ENCODE measurements at regions not wholly inside any gene's neighbourhood (a gene's known extent, or its start where the extent isn't known, plus 50 kb on each side); places are given as distances from the start of the nearest gene placed in this dataset.

GRCh38 chr7:131836733-131837132, 280.3 kb upstream of the PODXL start:
- no TSS peak for BruUV-seq (replicated peaks)
- no peak overlapping the region for H3K27ac ChIP-seq (ENCODE audit: insufficient read depth, low read depth, low read length)
- POLR2A ChIA-PET, result no interaction called here
- H4K20me1 ChIP-seq (replicated peaks; ENCODE audit: control insufficient read depth, extremely low read depth, insufficient read depth, low read length), result no peaks in the 10 kb centered on the region
- H3K4me1 ChIP-seq (ENCODE audit: control insufficient read depth, extremely low read depth, insufficient read depth, low read length), result no peaks in the 10 kb centered on the region
- dilution Hi-C loops (cut with MboI; ENCODE audit: extremely low pct_ligation_motif_present, low sequenced_read_pairs) (no loop called here), intact Hi-C loops (cut with micrococcal nuclease) (no loop called here)
- H3K36me3 ChIP-seq (ENCODE audit: control insufficient read depth in 2 of 2, extremely low read depth in 1 of 2, insufficient read depth in 2 of 2, low read length in 2 of 2), result no peaks in the 10 kb centered on the region
- H2AFZ ChIP-seq (ENCODE audit: low read depth, low read length), result no peak overlapping the region
- H3K9me3 ChIP-seq (replicated peaks; ENCODE audit: control insufficient read depth, insufficient read depth, low read length), result no peaks in the 10 kb centered on the region
- no peak overlapping the region for H3K9ac ChIP-seq (replicated peaks; ENCODE audit: extremely low read depth, insufficient read depth, low read length)
- FAIRE-seq (no peak), DNase-seq (ENCODE audit: low read depth, low spot score) (no peak)
- H3K79me2 ChIP-seq (ENCODE audit: control insufficient read depth, insufficient read depth, low read length), result no peaks in the 10 kb centered on the region
- no peaks in the 10 kb centered on the region for H3K9me1 ChIP-seq (replicated peaks; ENCODE audit: control insufficient read depth, extremely low read depth, insufficient read depth, low read length)
- no peak overlapping the region for H3K4me2 ChIP-seq (ENCODE audit: insufficient read depth, low read length)
- peaks cover 10 to 12% of the 10 kb centered on the region in 2 experiments for H3K27me3 ChIP-seq (ENCODE audit: control insufficient read depth in 2 of 2, insufficient read depth in 2 of 2, low read length in 2 of 2)
- CTCF ChIA-PET, result interaction anchor here (1.2 to 1.3 kb wide), 2 partner anchors 9 to 22 kb away, joined by 3 to 8 read pairs; no protein-coding TSS in a partner anchor
- H3K4me3 ChIP-seq (replicated peaks in 1 of 3; ENCODE audit: insufficient read depth in 1 of 3, low read depth in 1 of 3, low read length in 3 of 3), result no peak overlapping the region
- no peak for TF ChIP-seq POLR2AphosphoS5 (IDR thresholded peaks at IDR 0.05; ENCODE audit: insufficient read depth, low read depth, low read length)
- no peak for TF ChIP-seq MAX (IDR thresholded peaks at IDR 0.05; ENCODE audit: insufficient read depth, insufficient read length)
- no peak for TF ChIP-seq EZH2 (IDR thresholded peaks at IDR 0.05; ENCODE audit: borderline replicate concordance, low read depth, low read length, severe bottlenecking)
- no peak for TF ChIP-seq MYC (IDR thresholded peaks at IDR 0.05; ENCODE audit: low read depth, low read length)
- TF ChIP-seq FOS (IDR thresholded peaks at IDR 0.05; ENCODE audit: borderline replicate concordance, insufficient read depth, low read length), result no peak
- TF ChIP-seq POLR2A (IDR thresholded peaks at IDR 0.05; ENCODE audit: low read depth, low read length), result no peak

GRCh38 chr7:131835141-131835540, 278.7 kb upstream of the PODXL start:
- H2AFZ ChIP-seq (ENCODE audit: low read depth, low read length), result no peak overlapping the region
- H3K4me1 ChIP-seq (ENCODE audit: control insufficient read depth, extremely low read depth, insufficient read depth, low read length), result no peaks in the 10 kb centered on the region
- CTCF ChIA-PET, result interaction anchor here (0.6 to 1.2 kb wide), 2 partner anchors 24 to 1024 kb away, joined by 3 read pairs; no protein-coding TSS in a partner anchor
- BruUV-seq (replicated peaks), result no TSS peak
- TF ChIP-seq GATA2 (IDR thresholded peaks at IDR 0.05; ENCODE audit: insufficient read depth, insufficient read length, low read depth, low read length) (no peak), MYC (IDR thresholded peaks at IDR 0.05; ENCODE audit: low read depth, low read length) (no peak), EZH2 (IDR thresholded peaks at IDR 0.05; ENCODE audit: borderline replicate concordance, low read depth, low read length, severe bottlenecking) (no peak), POLR2AphosphoS5 (IDR thresholded peaks at IDR 0.05; ENCODE audit: insufficient read depth, low read depth, low read length) (no peak), CTCF (IDR thresholded peaks at IDR 0.05; ENCODE audit: extremely low read depth in 1 of 2, insufficient read depth in 1 of 2, low read depth in 1 of 2, low read length in 2 of 2) (no peak), POLR2A (IDR thresholded peaks at IDR 0.05; ENCODE audit: low read depth, low read length) (no peak), FOS (IDR thresholded peaks at IDR 0.05; ENCODE audit: borderline replicate concordance, insufficient read depth, low read length) (no peak), JUN (IDR thresholded peaks at IDR 0.05; ENCODE audit: borderline replicate concordance, insufficient read depth, insufficient read length, low read depth) (no peak), MAX (IDR thresholded peaks at IDR 0.05; ENCODE audit: insufficient read depth, insufficient read length) (no peak)
- peaks cover 10 to 16% of the 10 kb centered on the region in 2 experiments for H3K27me3 ChIP-seq (ENCODE audit: control insufficient read depth in 2 of 2, insufficient read depth in 2 of 2, low read length in 2 of 2)
- no peaks in the 10 kb centered on the region for H3K36me3 ChIP-seq (ENCODE audit: control insufficient read depth in 2 of 2, extremely low read depth in 1 of 2, insufficient read depth in 2 of 2, low read length in 2 of 2)
- DNase-seq (ENCODE audit: low read depth, low spot score) (no peak), FAIRE-seq (no peak)
- intact Hi-C loops (cut with micrococcal nuclease) (no loop called here), dilution Hi-C loops (cut with MboI; ENCODE audit: extremely low pct_ligation_motif_present, low sequenced_read_pairs) (no loop called here)
- no peaks in the 10 kb centered on the region for H4K20me1 ChIP-seq (replicated peaks; ENCODE audit: control insufficient read depth, extremely low read depth, insufficient read depth, low read length)
- no peaks in the 10 kb centered on the region for H3K9me1 ChIP-seq (replicated peaks; ENCODE audit: control insufficient read depth, extremely low read depth, insufficient read depth, low read length)
- no peaks in the 10 kb centered on the region for H3K9me3 ChIP-seq (replicated peaks; ENCODE audit: control insufficient read depth, insufficient read depth, low read length)
- no peak overlapping the region for H3K4me3 ChIP-seq (replicated peaks in 1 of 3; ENCODE audit: insufficient read depth in 1 of 3, low read depth in 1 of 3, low read length in 3 of 3)
- no peaks in the 10 kb centered on the region for H3K79me2 ChIP-seq (ENCODE audit: control insufficient read depth, insufficient read depth, low read length)
- H3K9ac ChIP-seq (replicated peaks; ENCODE audit: extremely low read depth, insufficient read depth, low read length), result no peak overlapping the region
- no peak overlapping the region for H3K4me2 ChIP-seq (ENCODE audit: insufficient read depth, low read length)
- no peak overlapping the region for H3K27ac ChIP-seq (ENCODE audit: insufficient read depth, low read depth, low read length)
- POLR2A ChIA-PET, result no interaction called here
